ENCODE measurements at regions not wholly inside any gene's neighbourhood (a gene's known extent, or its start where the extent isn't known, plus 50 kb on each side); places are given as distances from the start of the nearest gene placed in this dataset.

DNA sequence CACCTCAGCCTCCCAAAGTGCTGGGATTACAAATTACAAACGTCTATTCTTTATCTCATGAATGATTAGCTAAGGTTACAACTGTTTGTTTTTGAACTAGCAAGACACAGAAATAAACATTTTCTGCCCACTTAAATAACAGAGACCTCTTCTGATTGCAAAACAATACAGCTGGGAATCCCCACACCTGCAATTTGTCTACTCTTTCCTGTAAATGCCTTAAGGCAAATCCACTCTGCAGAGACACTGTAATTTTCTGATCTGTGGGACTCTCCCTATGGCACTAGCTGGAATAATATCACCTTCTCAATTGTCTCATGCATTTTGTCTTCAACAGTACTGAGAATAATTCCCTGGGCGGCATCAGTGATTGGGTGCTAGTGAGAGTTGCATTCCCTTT is 149.3 kb upstream of the FAM3C start:
- TF ChIP-seq, protein P1, sequence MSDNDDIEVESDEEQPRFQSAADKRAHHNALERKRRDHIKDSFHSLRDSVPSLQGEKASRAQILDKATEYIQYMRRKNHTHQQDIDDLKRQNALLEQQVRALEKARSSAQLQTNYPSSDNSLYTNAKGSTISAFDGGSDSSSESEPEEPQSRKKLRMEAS (IDR thresholded peaks at IDR 0.05; ENCODE audit: low read depth, low read length) = no peak
- TF ChIP-seq, protein P2, sequence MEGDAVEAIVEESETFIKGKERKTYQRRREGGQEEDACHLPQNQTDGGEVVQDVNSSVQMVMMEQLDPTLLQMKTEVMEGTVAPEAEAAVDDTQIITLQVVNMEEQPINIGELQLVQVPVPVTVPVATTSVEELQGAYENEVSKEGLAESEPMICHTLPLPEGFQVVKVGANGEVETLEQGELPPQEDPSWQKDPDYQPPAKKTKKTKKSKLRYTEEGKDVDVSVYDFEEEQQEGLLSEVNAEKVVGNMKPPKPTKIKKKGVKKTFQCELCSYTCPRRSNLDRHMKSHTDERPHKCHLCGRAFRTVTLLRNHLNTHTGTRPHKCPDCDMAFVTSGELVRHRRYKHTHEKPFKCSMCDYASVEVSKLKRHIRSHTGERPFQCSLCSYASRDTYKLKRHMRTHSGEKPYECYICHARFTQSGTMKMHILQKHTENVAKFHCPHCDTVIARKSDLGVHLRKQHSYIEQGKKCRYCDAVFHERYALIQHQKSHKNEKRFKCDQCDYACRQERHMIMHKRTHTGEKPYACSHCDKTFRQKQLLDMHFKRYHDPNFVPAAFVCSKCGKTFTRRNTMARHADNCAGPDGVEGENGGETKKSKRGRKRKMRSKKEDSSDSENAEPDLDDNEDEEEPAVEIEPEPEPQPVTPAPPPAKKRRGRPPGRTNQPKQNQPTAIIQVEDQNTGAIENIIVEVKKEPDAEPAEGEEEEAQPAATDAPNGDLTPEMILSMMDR (IDR thresholded peaks at IDR 0.05; ENCODE audit: low read depth, low read length) = no peak
- TF ChIP-seq POLR2A (IDR thresholded peaks at IDR 0.05; ENCODE audit: extremely low read depth, insufficient read length) (no peak), MYC (IDR thresholded peaks at IDR 0.05; ENCODE audit: low read depth, low read length) (no peak)
